ENCODE measurements at regions not wholly inside any gene's neighbourhood (a gene's known extent, or its start where the extent isn't known, plus 50 kb on each side); places are given as distances from the start of the nearest gene placed in this dataset.

DNA sequence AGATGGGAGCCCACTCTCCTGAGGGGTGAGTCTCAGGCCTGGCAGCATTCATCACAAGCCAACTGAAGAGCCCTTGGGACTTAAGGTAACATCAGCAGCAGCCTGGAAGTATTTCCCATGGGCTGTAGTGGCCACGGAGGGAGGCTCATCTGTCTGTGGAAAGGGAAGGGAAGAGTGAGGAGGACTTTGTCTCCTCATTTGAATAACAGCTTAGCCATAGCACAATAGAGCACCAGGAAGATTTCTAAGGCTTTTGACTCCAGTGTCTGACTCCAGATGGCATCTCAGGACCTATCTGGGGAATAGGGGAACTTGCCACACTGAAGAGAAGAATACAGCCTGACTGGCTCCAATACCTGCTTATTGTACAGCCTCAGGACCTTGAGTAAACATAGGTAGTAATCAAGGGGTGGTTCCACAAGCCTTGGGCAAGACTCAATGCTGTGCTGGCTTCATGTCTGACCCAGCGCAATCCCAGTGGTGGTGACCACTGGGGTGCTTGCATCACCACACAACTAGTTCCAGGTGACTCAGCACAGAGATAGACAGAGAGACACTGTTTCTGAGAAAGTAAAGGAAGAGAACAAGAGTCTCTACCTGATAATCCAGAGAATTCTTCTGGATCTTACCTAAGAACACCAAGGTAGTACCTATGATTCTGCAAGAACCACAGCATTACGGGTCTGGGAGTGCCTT, 510.5 kb upstream of the CCDC179 start:
- Histone ChIP-seq H3K4me3 (ENCODE audit: low read length in 2 of 2) (no peak overlapping the region), H3K4me1 (ENCODE audit: control insufficient read depth in 2 of 2, insufficient read depth in 2 of 2, low read length in 2 of 2) (no peaks in the 10 kb centered on the region), H3K9me3 (ENCODE audit: control insufficient read depth in 2 of 2, low read length in 2 of 2) (no peaks in the 10 kb centered on the region), H3K27ac (ENCODE audit: low read depth in 2 of 2, low read length in 2 of 2) (no peak overlapping the region), H3K27me3 (ENCODE audit: control insufficient read depth in 2 of 2, insufficient read depth in 2 of 2, low read length in 2 of 2) (no peaks in the 10 kb centered on the region), H3K9ac (ENCODE audit: low read depth in 1 of 2, low read length in 2 of 2) (no peak overlapping the region), H3K36me3 (ENCODE audit: control insufficient read depth in 2 of 2, insufficient read depth in 2 of 2, low read length in 2 of 2) (no peaks in the 10 kb centered on the region)

DNA sequence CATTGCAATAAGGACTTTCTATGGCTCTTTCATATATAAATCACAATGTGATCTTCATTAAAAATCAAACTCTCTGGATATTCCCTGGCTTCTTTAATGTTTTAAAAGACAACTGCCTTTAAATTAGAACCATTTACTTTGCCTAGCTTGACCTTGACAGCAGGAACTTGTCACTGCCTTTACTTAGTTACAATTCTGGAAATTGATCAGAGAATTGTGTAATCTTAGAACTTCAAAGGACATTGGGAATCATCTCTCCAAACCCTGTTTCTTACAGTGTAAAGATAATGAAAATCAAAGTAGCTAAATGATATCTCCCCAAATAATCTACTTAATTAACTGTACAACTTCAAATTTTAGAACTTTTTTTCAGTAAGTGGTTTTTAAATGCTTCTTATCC, 517.6 kb upstream of the CCDC179 start:
- Histone ChIP-seq H3K27me3 (ENCODE audit: control insufficient read depth in 2 of 2, insufficient read depth in 2 of 2, low read length in 2 of 2) (no peaks in the 10 kb centered on the region), H3K27ac (ENCODE audit: low read depth in 2 of 2, low read length in 2 of 2) (no peak overlapping the region), H3K4me1 (ENCODE audit: control insufficient read depth in 2 of 2, insufficient read depth in 2 of 2, low read length in 2 of 2) (no peaks in the 10 kb centered on the region), H3K9me3 (ENCODE audit: control insufficient read depth in 2 of 2, low read length in 2 of 2) (no peaks in the 10 kb centered on the region), H3K36me3 (ENCODE audit: control insufficient read depth in 2 of 2, insufficient read depth in 2 of 2, low read length in 2 of 2) (no peaks in the 10 kb centered on the region), H3K4me3 (ENCODE audit: low read length in 2 of 2) (no peak overlapping the region), H3K9ac (ENCODE audit: low read depth in 1 of 2, low read length in 2 of 2) (no peak overlapping the region)

DNA sequence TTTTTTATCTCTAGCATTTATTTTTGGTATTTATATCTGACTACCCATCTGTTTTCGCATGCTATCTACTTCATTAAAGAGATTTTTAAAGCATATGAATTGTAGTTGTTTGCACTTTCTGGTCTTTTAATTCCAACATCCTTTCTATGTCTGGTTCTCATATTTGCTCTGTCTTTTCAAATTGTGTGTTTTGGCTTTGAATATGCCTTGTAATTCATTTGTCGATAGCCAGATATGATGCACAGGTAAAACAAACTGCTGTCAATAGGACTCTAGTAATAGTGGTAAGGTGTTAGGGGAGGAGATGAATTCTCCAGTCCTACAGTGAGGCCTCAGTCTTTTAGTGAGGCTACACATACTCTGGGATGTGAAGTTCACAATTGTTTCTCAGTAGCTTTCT, 530.8 kb upstream of the CCDC179 start:
- Histone ChIP-seq H3K36me3 (ENCODE audit: control insufficient read depth in 2 of 2, insufficient read depth in 2 of 2, low read length in 2 of 2) (no peaks in the 10 kb centered on the region), H3K27ac (ENCODE audit: low read depth in 2 of 2, low read length in 2 of 2) (no peak overlapping the region), H3K9me3 (ENCODE audit: control insufficient read depth in 2 of 2, low read length in 2 of 2) (no peaks in the 10 kb centered on the region), H3K4me1 (ENCODE audit: control insufficient read depth in 2 of 2, insufficient read depth in 2 of 2, low read length in 2 of 2) (no peaks in the 10 kb centered on the region), H3K27me3 (ENCODE audit: control insufficient read depth in 2 of 2, insufficient read depth in 2 of 2, low read length in 2 of 2) (no peaks in the 10 kb centered on the region), H3K9ac (ENCODE audit: low read depth in 1 of 2, low read length in 2 of 2) (no peak overlapping the region), H3K4me3 (ENCODE audit: low read length in 2 of 2) (no peak overlapping the region)

DNA sequence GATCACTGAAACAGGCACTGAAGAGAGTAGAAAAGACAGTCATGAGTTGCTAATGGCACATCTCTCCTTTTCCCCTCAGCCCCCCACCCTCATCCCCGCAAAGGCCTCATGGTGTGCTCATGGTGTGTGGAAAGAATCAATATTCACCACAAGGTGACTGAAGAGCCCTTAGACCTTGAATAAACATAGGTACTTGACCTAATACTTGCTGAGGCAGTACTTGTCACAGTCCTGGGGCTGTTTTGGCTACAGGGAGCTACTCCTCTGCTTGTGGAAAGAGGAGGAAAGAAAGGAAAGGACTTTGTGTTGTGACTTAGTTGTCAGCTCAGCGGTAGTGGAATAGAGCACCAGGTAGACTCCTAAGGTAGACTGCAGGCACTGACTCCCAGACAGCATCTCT, 537.8 kb upstream of the CCDC179 start:
- Histone ChIP-seq H3K9ac (ENCODE audit: low read depth in 1 of 2, low read length in 2 of 2) (no peak overlapping the region), H3K4me3 (ENCODE audit: low read length in 2 of 2) (no peak overlapping the region), H3K27me3 (ENCODE audit: control insufficient read depth in 2 of 2, insufficient read depth in 2 of 2, low read length in 2 of 2) (no peaks in the 10 kb centered on the region), H3K4me1 (ENCODE audit: control insufficient read depth in 2 of 2, insufficient read depth in 2 of 2, low read length in 2 of 2) (no peaks in the 10 kb centered on the region), H3K27ac (ENCODE audit: low read depth in 2 of 2, low read length in 2 of 2) (no peak overlapping the region), H3K9me3 (ENCODE audit: control insufficient read depth in 2 of 2, low read length in 2 of 2) (no peaks in the 10 kb centered on the region), H3K36me3 (ENCODE audit: control insufficient read depth in 2 of 2, insufficient read depth in 2 of 2, low read length in 2 of 2) (no peaks in the 10 kb centered on the region)

DNA sequence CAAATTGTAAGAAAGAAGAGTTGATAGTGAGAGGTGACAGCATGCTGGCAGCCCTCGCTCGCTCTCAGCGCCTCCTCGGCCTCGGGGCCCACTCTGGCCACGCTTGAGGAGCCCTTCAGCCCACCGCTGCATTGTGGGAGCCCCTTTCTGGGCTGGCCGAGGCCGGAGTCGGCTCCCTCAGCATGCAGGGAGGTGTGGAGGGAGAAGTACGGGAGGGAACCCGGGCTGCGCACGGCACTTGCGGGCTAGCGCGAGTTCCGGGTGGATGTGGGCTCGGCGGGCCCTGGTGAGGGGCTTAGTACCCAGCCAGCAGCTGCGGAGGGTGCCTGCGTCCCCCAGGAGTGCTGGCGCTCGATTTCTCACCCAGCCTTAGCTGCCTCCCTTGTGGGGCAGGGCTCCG, 539.7 kb upstream of the CCDC179 start:
- Histone ChIP-seq H3K4me1 (ENCODE audit: control insufficient read depth in 2 of 2, insufficient read depth in 2 of 2, low read length in 2 of 2) (no peaks in the 10 kb centered on the region), H3K4me3 (ENCODE audit: low read length in 2 of 2) (no peak overlapping the region)

DNA sequence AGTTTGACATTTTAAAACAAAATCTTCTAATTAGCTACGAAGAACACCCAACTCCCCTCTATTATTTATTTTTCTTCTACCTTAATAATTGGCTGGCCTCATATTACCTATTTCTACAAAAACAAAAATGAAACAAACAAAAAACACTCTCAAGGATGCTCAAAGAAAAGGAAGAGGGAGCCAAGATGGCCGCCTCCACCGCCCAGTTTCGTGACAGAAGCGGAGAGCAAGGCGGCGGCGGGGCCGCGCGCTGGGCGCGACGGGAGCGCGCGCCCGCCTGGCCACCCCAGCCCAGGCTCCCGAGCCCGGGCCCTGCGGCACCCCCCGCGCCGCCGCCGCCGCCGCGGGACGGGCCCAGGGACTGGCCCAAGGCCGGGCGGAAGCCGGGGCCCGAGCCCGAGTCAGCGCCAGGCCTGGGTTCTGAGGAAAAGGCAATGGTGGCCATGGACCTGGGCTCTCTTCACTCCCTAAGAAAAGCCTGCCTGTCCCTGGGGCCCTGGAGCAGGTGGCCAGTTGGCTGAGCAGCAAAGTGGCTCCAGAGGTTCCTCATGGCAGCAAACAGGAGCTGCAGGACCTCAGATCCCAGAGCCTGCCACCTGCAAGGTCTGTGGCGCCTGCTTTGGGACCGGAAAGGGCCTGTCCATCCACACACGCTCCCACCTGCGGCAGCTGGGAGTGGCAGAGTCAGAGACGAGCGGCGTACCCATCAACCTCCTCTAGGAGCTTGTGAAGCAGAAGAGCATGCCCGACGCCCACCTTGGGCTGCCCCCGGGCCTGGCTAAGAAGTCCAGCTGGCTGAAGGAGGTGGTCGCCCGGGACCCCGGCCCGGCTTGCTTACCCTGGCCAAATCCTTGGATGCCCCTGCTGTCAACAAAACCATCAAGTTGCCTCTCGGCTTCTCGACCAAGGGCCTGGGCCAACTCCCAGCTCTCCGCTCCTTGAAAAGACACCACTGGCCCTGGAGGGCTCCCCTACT, 543.2 kb upstream of the CCDC179 start:
- no peak overlapping the region for H3K4me3 ChIP-seq (ENCODE audit: low read length in 2 of 2)
- no peak overlapping the region for H3K27ac ChIP-seq (ENCODE audit: low read depth in 2 of 2, low read length in 2 of 2)
- H3K9me3 ChIP-seq (ENCODE audit: control insufficient read depth in 2 of 2, low read length in 2 of 2) = no peaks in the 10 kb centered on the region
- no peaks in the 10 kb centered on the region for H3K36me3 ChIP-seq (ENCODE audit: control insufficient read depth in 2 of 2, insufficient read depth in 2 of 2, low read length in 2 of 2)
- H3K4me1 ChIP-seq (ENCODE audit: control insufficient read depth in 2 of 2, insufficient read depth in 2 of 2, low read length in 2 of 2) = no peaks in the 10 kb centered on the region
- no peak overlapping the region for H3K9ac ChIP-seq (ENCODE audit: low read depth in 1 of 2, low read length in 2 of 2)
- H3K27me3 ChIP-seq (ENCODE audit: control insufficient read depth in 2 of 2, insufficient read depth in 2 of 2, low read length in 2 of 2) = no peaks in the 10 kb centered on the region

More for the DNA sequence above, 539.7 kb upstream of the CCDC179 start:
- Histone ChIP-seq H3K27ac (ENCODE audit: low read depth in 2 of 2, low read length in 2 of 2) (no peak overlapping the region), H3K27me3 (ENCODE audit: control insufficient read depth in 2 of 2, insufficient read depth in 2 of 2, low read length in 2 of 2) (no peaks in the 10 kb centered on the region), H3K9me3 (ENCODE audit: control insufficient read depth in 2 of 2, low read length in 2 of 2) (no peaks in the 10 kb centered on the region), H3K9ac (ENCODE audit: low read depth in 1 of 2, low read length in 2 of 2) (no peak overlapping the region), H3K36me3 (ENCODE audit: control insufficient read depth in 2 of 2, insufficient read depth in 2 of 2, low read length in 2 of 2) (no peaks in the 10 kb centered on the region)

DNA sequence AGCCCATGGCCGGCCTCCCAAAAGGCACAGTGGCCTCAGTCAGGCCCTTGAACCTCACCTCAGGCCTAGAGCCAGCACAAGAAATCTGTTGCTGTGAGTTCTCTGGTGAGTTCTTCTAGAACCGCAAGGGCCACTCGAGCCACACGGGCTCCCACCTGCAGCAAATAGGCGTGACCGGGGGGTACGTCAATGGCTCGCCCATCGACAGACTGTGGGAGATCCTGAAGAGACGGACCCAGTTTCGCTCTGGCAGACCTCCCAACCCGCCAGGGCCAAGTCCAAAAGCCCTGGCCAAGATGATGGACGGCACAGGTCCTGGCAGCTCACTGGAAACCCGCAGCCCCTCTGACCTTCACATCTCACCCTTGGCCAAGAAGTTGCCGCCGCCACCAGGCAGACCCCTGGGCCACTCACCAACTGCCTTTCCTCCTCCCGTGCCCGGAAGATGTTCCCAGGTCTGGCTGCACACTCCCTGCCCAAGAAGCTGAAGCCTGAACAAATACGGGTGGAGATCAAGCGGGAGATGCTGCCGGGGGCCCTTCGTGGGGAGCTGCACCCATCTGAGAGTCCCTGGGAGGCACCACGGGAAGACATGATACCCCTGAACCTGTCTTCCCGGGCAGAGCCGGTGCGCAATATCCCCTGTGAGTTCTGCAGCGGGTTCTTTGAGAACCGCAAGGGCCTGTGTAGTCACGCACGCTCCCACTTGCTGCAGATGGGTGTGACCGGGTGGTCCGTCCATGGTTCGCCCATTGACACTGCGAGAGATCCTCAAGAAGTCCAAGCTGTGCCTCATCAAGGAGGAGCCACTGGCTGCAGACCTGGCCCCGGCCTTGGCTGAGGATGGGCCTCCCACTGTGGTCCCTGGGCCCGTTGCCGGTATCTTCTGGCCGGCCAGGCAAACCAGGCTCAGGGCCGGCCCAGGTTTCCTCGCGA, 544.2 kb upstream of the CCDC179 start:
- Histone ChIP-seq H3K9me3 (ENCODE audit: control insufficient read depth in 2 of 2, low read length in 2 of 2) (no peaks in the 10 kb centered on the region), H3K36me3 (ENCODE audit: control insufficient read depth in 2 of 2, insufficient read depth in 2 of 2, low read length in 2 of 2) (no peaks in the 10 kb centered on the region), H3K4me3 (ENCODE audit: low read length in 2 of 2) (no peak overlapping the region), H3K9ac (ENCODE audit: low read depth in 1 of 2, low read length in 2 of 2) (no peak overlapping the region), H3K27me3 (ENCODE audit: control insufficient read depth in 2 of 2, insufficient read depth in 2 of 2, low read length in 2 of 2) (no peaks in the 10 kb centered on the region), H3K27ac (ENCODE audit: low read depth in 2 of 2, low read length in 2 of 2) (no peak overlapping the region), H3K4me1 (ENCODE audit: control insufficient read depth in 2 of 2, insufficient read depth in 2 of 2, low read length in 2 of 2) (no peaks in the 10 kb centered on the region)

DNA sequence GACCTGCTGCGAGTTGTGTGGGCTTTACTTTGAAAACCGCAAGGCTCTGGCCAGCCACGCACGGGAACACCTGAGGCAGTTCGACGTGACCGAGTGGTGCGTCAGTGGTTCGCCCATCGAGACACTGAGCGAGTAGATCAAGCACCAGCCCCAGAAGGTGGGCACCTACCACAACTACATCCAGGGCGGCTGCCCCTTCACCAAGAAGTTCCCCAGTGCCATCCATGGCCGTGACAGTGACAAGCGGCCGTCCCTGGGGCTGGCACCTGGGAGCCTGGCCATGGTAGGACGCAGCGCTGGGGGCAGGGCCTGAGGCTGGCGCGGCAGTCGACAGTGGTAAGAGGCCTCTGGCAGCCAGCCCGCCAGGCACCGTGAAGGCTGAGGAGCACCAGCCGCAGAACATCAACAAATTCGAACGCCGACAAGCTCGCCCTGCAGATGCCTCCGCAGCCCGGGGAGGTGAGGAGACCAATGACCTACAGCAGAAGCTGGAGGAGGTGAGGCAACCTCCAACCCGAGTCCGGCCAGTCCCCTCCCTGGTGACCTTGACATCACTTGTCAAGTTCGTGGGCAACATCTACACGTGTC, 545.2 kb upstream of the CCDC179 start:
- no peaks in the 10 kb centered on the region for H3K9me3 ChIP-seq (ENCODE audit: control insufficient read depth in 2 of 2, low read length in 2 of 2)
- H3K4me3 ChIP-seq (ENCODE audit: low read length in 2 of 2) = no peak overlapping the region
- H3K9ac ChIP-seq (ENCODE audit: low read depth in 1 of 2, low read length in 2 of 2) = no peak overlapping the region
- H3K36me3 ChIP-seq (ENCODE audit: control insufficient read depth in 2 of 2, insufficient read depth in 2 of 2, low read length in 2 of 2) = no peaks in the 10 kb centered on the region
- no peaks in the 10 kb centered on the region for H3K4me1 ChIP-seq (ENCODE audit: control insufficient read depth in 2 of 2, insufficient read depth in 2 of 2, low read length in 2 of 2)
- H3K27ac ChIP-seq (ENCODE audit: low read depth in 2 of 2, low read length in 2 of 2) = no peak overlapping the region
- no peaks in the 10 kb centered on the region for H3K27me3 ChIP-seq (ENCODE audit: control insufficient read depth in 2 of 2, insufficient read depth in 2 of 2, low read length in 2 of 2)

DNA sequence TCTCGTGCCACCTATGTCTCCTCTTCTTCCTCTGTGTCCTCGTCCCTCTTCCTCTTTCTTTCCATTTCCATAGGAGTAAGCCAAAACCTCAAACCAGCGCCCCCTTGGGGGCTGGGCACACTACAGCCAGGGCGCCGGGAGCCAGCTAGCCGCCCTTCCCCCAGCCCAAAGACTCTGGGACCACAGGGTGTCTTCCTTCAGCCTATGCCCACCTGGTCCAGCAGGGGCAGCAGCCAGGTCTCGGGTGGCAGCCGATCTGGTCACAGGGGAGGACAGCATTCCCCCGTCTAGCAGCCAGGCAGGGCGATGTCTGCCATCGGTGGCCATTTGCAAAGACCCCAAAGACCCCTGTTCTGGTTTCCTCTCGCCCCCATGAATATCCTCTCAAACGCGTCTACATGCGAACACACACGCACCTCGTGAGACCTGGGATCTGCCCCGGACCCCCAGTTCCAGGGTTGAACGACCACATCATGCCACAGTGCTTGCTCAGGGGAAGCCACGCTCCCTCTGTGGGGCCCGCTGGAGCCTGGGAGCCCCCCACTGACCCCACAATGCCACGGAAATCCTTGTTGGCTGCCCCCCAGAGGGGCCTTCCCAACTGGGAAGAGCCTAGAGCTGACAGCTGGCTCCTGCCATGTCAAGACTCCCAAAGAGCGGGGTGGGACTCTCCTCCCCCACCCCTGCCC, 546.0 kb upstream of the CCDC179 start:
- Histone ChIP-seq H3K4me3 (ENCODE audit: low read length in 2 of 2) (no peak overlapping the region), H3K9me3 (ENCODE audit: control insufficient read depth in 2 of 2, low read length in 2 of 2) (no peaks in the 10 kb centered on the region), H3K27ac (ENCODE audit: low read depth in 2 of 2, low read length in 2 of 2) (no peak overlapping the region), H3K27me3 (ENCODE audit: control insufficient read depth in 2 of 2, insufficient read depth in 2 of 2, low read length in 2 of 2) (no peaks in the 10 kb centered on the region), H3K9ac (ENCODE audit: low read depth in 1 of 2, low read length in 2 of 2) (no peak overlapping the region), H3K36me3 (ENCODE audit: control insufficient read depth in 2 of 2, insufficient read depth in 2 of 2, low read length in 2 of 2) (no peaks in the 10 kb centered on the region), H3K4me1 (ENCODE audit: control insufficient read depth in 2 of 2, insufficient read depth in 2 of 2, low read length in 2 of 2) (no peaks in the 10 kb centered on the region)

Measured in mucosa of rectum (tissue), 2 donors.